ENCODE measurements at regions not wholly inside any gene's neighbourhood (a gene's known extent, or its start where the extent isn't known, plus 50 kb on each side); places are given as distances from the start of the nearest gene placed in this dataset.

DNA sequence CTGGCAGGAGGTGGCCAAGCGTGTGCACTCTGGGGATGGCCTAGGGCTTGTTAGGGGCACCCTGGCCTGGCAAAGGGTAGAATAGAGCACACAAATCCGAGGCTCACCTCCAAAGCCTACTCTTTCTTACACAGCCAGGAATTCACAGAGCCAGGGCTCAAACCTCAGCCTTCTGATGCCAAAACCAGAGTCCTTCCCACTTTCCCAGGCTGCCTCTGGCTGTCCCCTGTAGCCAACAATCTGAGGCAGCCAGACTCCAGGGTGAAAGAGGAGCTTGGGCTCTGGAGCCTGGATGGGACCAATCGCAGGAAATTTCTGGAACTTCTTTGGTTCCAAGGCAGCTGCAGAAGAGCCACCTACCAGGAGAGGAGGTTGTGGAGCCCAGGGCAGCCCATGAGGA is 127.9 kb downstream of the COPRS start:
- TF ChIP-seq POLR2A (IDR thresholded peaks at IDR 0.05), result no peak
- TF ChIP-seq, protein P1, sequence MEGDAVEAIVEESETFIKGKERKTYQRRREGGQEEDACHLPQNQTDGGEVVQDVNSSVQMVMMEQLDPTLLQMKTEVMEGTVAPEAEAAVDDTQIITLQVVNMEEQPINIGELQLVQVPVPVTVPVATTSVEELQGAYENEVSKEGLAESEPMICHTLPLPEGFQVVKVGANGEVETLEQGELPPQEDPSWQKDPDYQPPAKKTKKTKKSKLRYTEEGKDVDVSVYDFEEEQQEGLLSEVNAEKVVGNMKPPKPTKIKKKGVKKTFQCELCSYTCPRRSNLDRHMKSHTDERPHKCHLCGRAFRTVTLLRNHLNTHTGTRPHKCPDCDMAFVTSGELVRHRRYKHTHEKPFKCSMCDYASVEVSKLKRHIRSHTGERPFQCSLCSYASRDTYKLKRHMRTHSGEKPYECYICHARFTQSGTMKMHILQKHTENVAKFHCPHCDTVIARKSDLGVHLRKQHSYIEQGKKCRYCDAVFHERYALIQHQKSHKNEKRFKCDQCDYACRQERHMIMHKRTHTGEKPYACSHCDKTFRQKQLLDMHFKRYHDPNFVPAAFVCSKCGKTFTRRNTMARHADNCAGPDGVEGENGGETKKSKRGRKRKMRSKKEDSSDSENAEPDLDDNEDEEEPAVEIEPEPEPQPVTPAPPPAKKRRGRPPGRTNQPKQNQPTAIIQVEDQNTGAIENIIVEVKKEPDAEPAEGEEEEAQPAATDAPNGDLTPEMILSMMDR (IDR thresholded peaks at IDR 0.05), result no peak
- H3K36me3 ChIP-seq (replicated peaks in 1 of 2; ENCODE audit: insufficient read depth in 1 of 2, low read depth in 2 of 2), result no peaks in the 10 kb centered on the region
- DNase-seq (no peak), ATAC-seq (no peak)
- H3K4me1 ChIP-seq, result no peaks in the 10 kb centered on the region
- H3K9me3 ChIP-seq, result no peaks in the 10 kb centered on the region
- H3K27me3 ChIP-seq, result no peaks in the 10 kb centered on the region
- H3K4me3 ChIP-seq, result no peak overlapping the region
- H3K27ac ChIP-seq, result no peak overlapping the region
- 86% methylated on average over 3 of the region's 3 CpGs; no CpG with 5 or more reads in 1 of the 2 donors for WGBS, 2 donors
- intact Hi-C loops (cut with DNase I), result no loop called here

DNA sequence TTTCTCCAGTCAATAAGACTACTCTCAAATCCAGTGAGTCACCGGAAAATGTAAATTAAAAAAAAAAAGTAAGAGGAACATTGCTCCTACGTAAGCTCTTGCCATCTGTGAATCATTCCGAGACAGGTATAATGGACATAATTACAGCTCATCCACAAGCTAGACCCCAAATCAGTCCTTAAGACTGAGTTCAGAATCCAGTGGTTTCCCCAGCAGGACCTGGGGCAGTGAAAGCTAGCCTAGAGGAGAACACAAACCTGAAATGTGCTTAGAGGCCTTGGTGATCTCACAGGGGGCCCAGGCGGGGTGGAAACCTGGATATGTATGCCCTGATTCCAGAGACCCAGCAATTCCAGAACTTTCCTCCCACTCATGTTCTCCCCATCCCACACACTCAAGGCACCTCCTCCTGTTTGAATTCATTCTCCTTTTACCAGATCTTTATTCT is 132.0 kb downstream of the COPRS start:
- H3K27me3 ChIP-seq, result no peaks in the 10 kb centered on the region
- WGBS, 2 donors, result 82 to 86% methylated on average over 4 of the region's 4 CpGs
- DNase-seq (no peak), ATAC-seq (no peak)
- TF ChIP-seq, protein P1 (IDR thresholded peaks at IDR 0.05), result no peak
- no peak for TF ChIP-seq POLR2A (IDR thresholded peaks at IDR 0.05)
- intact Hi-C loops (cut with DNase I), result no loop called here
- H3K27ac ChIP-seq, result no peak overlapping the region
- H3K4me3 ChIP-seq, result no peak overlapping the region
- H3K9me3 ChIP-seq, result no peaks in the 10 kb centered on the region
- H3K4me1 ChIP-seq, result no peaks in the 10 kb centered on the region
- H3K36me3 ChIP-seq (replicated peaks in 1 of 2; ENCODE audit: insufficient read depth in 1 of 2, low read depth in 2 of 2), result no peaks in the 10 kb centered on the region

DNA sequence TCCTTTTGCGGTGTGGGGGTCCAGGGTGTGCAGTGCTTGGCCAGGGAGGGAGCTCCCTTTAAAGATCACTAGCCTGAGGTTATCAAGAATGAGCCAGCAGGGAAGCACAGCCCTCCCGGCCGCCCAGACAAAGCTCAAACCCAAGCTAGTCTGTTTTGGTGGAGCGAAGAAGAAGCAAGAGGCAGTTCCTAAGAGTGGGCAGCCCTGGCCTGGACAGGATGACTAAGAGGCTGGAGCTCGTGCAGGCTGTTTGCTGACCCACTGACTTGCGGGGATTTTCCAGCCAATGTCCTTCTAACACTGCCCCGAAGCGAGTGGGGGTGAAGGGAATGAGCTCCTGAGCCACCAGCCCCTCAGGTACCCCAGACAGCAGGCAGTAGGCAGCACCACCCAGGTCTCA is 134.4 kb downstream of the COPRS start:
- intact Hi-C loops (cut with DNase I), result no loop called here
- H3K36me3 ChIP-seq (replicated peaks in 1 of 2; ENCODE audit: insufficient read depth in 1 of 2, low read depth in 2 of 2), result no peaks in the 10 kb centered on the region
- H3K27me3 ChIP-seq, result no peaks in the 10 kb centered on the region
- H3K27ac ChIP-seq, result no peak overlapping the region
- 67 to 68% methylated on average over 4 to 8 of the region's 8 CpGs for WGBS, 2 donors
- no peak for ATAC-seq
- H3K9me3 ChIP-seq, result no peaks in the 10 kb centered on the region
- H3K4me3 ChIP-seq, result no peak overlapping the region
- H3K4me1 ChIP-seq, result no peaks in the 10 kb centered on the region
- DNase-seq, result no peak
- no peak for TF ChIP-seq POLR2A (IDR thresholded peaks at IDR 0.05)
- TF ChIP-seq, protein P1 (IDR thresholded peaks at IDR 0.05), result no peak

DNA sequence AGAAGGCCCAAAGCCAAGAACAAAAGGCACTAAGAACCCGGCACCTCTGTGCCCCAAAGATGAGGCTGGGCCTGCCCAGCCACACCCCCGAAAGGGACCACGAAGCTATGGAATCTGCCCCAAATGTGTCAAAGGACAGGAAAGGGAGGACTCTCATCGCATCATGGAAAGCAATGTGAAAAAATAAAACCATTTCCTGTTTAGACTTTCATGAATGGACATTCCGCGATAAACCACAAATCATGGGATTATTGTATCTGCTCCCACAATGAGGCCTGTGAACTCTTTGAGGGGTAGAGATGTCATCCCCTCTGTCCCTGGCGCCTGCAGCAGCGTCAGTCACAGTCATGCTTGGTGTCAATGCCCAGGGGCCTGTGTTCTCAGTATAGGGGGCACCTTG is 135.0 kb downstream of the COPRS start:
- H3K9me3 ChIP-seq, result no peaks in the 10 kb centered on the region
- H3K4me1 ChIP-seq, result no peaks in the 10 kb centered on the region
- 80 to 89% methylated on average over 8 of the region's 8 CpGs for WGBS, 2 donors
- H3K4me3 ChIP-seq, result no peak overlapping the region
- H3K36me3 ChIP-seq (replicated peaks in 1 of 2; ENCODE audit: insufficient read depth in 1 of 2, low read depth in 2 of 2), result no peaks in the 10 kb centered on the region
- TF ChIP-seq, protein P1 (IDR thresholded peaks at IDR 0.05), result no peak
- TF ChIP-seq POLR2A (IDR thresholded peaks at IDR 0.05), result no peak
- H3K27me3 ChIP-seq, result no peaks in the 10 kb centered on the region
- ATAC-seq, result no peak
- no peak for DNase-seq
- no peak overlapping the region for H3K27ac ChIP-seq
- intact Hi-C loops (cut with DNase I), result no loop called here

DNA sequence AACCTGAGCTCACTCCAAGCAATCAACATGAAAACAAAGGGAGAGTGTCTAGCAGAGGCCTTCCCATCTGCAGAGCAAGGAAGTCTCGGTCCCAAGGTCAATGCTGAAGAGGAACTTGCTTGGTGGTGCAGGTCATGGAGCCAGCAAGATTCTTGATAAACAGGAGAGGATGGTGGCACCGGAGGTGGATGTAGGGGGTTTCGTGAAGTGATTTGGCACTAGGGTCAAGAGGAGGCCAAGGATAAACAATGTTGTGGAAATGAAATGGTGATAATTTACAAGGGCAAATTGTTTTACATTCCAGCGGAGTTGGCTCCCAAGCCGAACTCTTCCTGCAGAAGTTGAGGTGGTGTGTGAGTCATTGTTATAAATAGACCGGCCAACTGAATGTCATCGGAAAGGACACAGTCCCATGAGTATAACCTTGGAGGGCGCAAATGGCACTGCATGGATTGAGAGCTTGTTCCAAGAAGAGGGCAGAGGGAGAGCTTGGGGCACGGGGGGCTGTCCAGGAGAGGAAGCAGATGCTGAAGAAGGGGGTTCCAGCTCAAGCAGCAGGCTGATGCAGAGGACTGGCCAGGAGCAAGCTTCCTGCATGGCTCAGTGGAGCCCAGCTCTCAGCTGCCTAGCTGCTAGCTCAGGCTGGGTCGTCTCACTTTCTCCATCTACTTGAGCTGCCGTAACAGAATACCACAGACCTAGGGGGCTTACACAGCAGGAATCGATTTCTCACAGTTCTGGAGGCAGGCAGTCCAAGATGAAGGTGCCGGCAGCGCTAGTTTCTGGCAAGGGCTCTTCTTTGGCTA is 136.6 kb downstream of the COPRS start:
- no peaks in the 10 kb centered on the region for H3K9me3 ChIP-seq
- H3K27me3 ChIP-seq, result no peaks in the 10 kb centered on the region
- no peaks in the 10 kb centered on the region for H3K36me3 ChIP-seq (replicated peaks in 1 of 2; ENCODE audit: insufficient read depth in 1 of 2, low read depth in 2 of 2)
- H3K4me3 ChIP-seq, result no peak overlapping the region
- no peak for TF ChIP-seq POLR2A (IDR thresholded peaks at IDR 0.05)
- TF ChIP-seq, protein P1 (IDR thresholded peaks at IDR 0.05), result no peak
- 61 to 62% methylated on average over 14 of the region's 14 CpGs for WGBS, 2 donors
- H3K4me1 ChIP-seq, result no peaks in the 10 kb centered on the region
- peak overlapping the region in 1 of 4 donors; percentile 10 for H3K27ac ChIP-seq
- intact Hi-C loops (cut with DNase I), result no loop called here
- peak in 3 of 4 donors; percentile 9 to 41 (median 18) for DNase-seq
- peak; percentile 78 for ATAC-seq
